Activated B cell treated with CpG ODN at 0.5 μM for 24 hours (primary cell): ENCODE measurements at regions not wholly inside any gene's neighbourhood (a gene's known extent, or its start where the extent isn't known, plus 50 kb on each side); places are given as distances from the start of the nearest gene placed in this dataset.

Experiments
- ATAC-seq: fragments of 200-7000 bp; cut with Tn5 transposase; one replicate; pipeline ENCODE4 v1.10.0; 2021; ENCODE audit warnings: low read depth, mild to moderate bottlenecking, moderate library complexity
- CTCF ChIA-PET: fragments of 350-600 bp; sonication (Branson Sonifier 250); formaldehyde crosslinking; loops from one replicate; lab custom pipeline; 2021; ENCODE audit warnings: antibody characterized with exemption; lab: Charles Lee
- POLR2A ChIA-PET: fragments of 350-600 bp; sonication (Branson Sonifier 250); formaldehyde crosslinking; loops from one replicate; lab custom pipeline; 2021; ENCODE audit warnings: antibody characterized with exemption; lab: Charles Lee
- DNase-seq: peaks from one replicate; pipeline ENCODE4 v3.0.0; 2022
- H3K27ac Mint-ChIP-seq: one replicate; pipeline ENCODE4 v1.8.0; 2020; ENCODE audit warnings: mixed read lengths
- H3K27me3 Mint-ChIP-seq: one replicate; pipeline ENCODE4 v1.8.0; 2021; ENCODE audit warnings: mixed read lengths
- H3K36me3 Mint-ChIP-seq: one replicate; pipeline ENCODE4 v1.8.0; 2021; ENCODE audit warnings: low read depth, mixed read lengths
- H3K4me1 Mint-ChIP-seq: one replicate; pipeline ENCODE4 v1.8.0; 2021; ENCODE audit warnings: mixed read lengths
- H3K4me3 Mint-ChIP-seq: one replicate; pipeline ENCODE4 v1.8.0; 2020; ENCODE audit warnings: mild to moderate bottlenecking, mixed read lengths
- H3K9me3 Mint-ChIP-seq: one replicate; pipeline ENCODE4 v1.8.0; 2020; ENCODE audit warnings: mixed read lengths
- intact Hi-C: fragments of 100-400 bp; cut with micrococcal nuclease; formaldehyde crosslinking; loops from one replicate; pipeline ENCODE4 v1.15.1; 2024
- TF ChIP-seq, protein P1 (sequence below): fragments of 200-600 bp; IDR thresholded peaks from one replicate; pipeline ENCODE4 v1.8.0; 2022; ENCODE audit warnings: antibody characterized with exemption, mild to moderate bottlenecking

DNA sequence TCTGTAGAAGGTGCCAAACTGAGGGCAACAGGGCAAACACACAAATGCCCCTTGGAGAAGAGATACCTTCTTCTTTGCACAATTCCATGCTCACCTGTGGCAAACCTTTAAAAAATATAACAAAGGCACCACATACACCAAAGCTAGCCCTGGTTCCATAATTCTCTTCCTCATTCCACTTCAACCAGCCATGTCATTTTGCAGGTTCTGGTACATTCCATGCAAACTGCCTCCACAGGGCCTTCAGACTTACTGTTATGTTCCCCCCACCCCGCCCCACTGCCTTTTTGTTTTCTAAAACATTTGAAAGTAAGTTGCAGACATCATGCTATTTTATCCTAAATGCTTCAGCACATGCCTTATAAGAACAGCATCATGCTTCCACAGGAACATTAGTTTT lies 269.0 kb downstream of the NSUN3 start:
- no peak for ATAC-seq
- POLR2A ChIA-PET: no interaction called here
- Mint-ChIP-seq H3K4me3 (no peak overlapping the region), H3K27me3 (no peaks in the 10 kb centered on the region), H3K9me3 (peaks cover 4% of the 10 kb centered on the region), H3K27ac (no peak overlapping the region), H3K36me3 (no peaks in the 10 kb centered on the region), H3K4me1 (no peaks in the 10 kb centered on the region)
- TF ChIP-seq, protein P1, sequence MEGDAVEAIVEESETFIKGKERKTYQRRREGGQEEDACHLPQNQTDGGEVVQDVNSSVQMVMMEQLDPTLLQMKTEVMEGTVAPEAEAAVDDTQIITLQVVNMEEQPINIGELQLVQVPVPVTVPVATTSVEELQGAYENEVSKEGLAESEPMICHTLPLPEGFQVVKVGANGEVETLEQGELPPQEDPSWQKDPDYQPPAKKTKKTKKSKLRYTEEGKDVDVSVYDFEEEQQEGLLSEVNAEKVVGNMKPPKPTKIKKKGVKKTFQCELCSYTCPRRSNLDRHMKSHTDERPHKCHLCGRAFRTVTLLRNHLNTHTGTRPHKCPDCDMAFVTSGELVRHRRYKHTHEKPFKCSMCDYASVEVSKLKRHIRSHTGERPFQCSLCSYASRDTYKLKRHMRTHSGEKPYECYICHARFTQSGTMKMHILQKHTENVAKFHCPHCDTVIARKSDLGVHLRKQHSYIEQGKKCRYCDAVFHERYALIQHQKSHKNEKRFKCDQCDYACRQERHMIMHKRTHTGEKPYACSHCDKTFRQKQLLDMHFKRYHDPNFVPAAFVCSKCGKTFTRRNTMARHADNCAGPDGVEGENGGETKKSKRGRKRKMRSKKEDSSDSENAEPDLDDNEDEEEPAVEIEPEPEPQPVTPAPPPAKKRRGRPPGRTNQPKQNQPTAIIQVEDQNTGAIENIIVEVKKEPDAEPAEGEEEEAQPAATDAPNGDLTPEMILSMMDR: no peak
- intact Hi-C loops: no loop called here
- CTCF ChIA-PET: no interaction called here
- DNase-seq: no peak

DNA sequence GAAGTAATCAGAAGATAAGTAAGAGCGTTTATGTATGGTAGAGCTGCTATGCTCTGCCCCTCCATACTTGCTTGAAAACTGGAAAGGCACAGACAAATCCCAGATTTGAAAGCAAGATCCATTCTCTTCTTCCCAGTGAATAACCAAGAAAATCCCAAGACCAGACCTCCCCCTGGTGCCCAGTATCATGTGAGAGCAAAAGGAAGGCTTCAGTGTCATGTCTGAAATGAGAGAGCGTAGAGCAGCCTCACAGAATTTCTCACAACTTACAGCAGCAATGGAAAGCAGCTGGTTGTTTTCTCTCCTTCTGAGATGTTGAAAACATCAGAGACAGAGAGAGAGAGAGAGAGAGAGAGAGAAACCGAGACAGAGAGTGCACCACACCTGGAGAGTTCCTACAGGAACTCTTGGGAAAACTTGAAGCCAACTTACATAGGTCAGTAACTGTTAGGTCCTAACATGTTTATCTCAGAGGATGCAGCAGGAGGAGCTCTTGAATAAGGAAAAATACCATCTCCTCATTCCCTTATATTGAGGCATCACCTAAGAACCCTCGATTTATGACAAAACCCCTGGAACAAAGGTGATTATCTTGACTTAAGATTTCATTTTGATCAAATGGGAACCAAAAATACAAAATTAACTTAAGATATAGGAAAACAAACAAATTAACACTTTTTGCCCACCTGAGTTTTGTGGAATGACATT lies 273.3 kb downstream of the NSUN3 start:
- no peaks in the 10 kb centered on the region for H3K27me3 Mint-ChIP-seq
- ChIA-PET CTCF (no interaction called here), POLR2A (no interaction called here)
- no peaks in the 10 kb centered on the region for H3K4me1 Mint-ChIP-seq
- intact Hi-C loops: no loop called here
- H3K27ac Mint-ChIP-seq: no peak overlapping the region
- H3K9me3 Mint-ChIP-seq: peaks cover 4% of the 10 kb centered on the region
- no peak for ATAC-seq
- TF ChIP-seq, protein P1: no peak
- H3K36me3 Mint-ChIP-seq: no peaks in the 10 kb centered on the region
- H3K4me3 Mint-ChIP-seq: no peak overlapping the region
- DNase-seq: no peak

DNA sequence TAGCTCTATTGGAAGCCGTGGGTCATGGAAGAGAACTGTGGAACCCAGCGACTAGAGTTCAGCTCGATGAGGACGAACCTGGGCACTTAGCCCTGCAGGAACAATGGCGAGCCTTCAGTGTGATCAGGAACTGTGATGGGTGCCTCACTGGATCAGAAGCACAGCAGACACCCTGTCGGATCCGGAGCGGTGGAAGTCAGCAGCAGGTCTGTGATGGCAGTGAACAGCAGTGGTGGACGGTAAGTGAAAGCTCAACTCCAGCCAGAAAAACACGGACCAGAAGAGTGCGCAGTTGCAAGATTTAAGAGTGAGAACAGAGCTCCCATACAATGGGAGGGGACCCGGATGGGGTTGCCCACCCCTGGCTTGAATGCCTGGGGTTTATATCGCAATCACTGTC lies 282.2 kb downstream of the NSUN3 start:
- H3K9me3 Mint-ChIP-seq: peaks cover 3% of the 10 kb centered on the region
- no peak for ATAC-seq
- H3K4me1 Mint-ChIP-seq: no peaks in the 10 kb centered on the region
- no peak for DNase-seq
- POLR2A ChIA-PET: no interaction called here
- intact Hi-C loops: no loop called here
- no peaks in the 10 kb centered on the region for H3K27me3 Mint-ChIP-seq
- CTCF ChIA-PET: no interaction called here
- TF ChIP-seq, protein P1: no peak
- no peaks in the 10 kb centered on the region for H3K36me3 Mint-ChIP-seq
- no peak overlapping the region for H3K27ac Mint-ChIP-seq
- no peak overlapping the region for H3K4me3 Mint-ChIP-seq

DNA sequence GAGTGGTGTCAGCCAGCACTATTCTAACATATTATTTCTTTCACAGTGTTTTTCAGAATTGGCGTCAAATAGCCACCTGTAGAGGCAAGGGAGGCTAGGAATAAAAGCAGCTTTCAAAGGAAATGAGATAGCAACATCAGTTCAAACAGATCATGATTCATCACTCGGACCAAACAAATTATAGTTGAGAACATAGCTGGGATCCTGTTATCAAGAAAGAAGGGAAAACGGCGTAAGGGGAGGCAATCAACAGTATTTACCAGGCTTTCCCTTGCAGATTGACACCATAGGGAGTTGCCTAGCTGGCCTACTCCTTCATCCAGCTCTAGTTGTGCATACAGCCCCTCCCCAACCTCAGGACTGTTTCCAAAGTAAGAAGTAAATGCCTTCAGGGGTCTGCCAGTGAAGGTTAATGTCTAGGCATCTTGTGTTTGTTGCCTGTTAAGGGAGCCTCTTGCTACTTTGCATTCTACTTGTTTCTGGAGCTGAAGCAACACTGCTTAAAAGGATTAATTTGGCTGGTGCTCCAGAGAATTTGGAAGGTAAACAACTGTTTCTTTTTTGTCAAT lies 286.5 kb downstream of the NSUN3 start:
- ChIA-PET POLR2A (no interaction called here), CTCF (no interaction called here)
- intact Hi-C loops: no loop called here
- DNase-seq: no peak
- Mint-ChIP-seq H3K4me1 (no peaks in the 10 kb centered on the region), H3K4me3 (no peak overlapping the region), H3K27me3 (no peaks in the 10 kb centered on the region), H3K27ac (no peak overlapping the region), H3K9me3 (no peaks in the 10 kb centered on the region), H3K36me3 (no peaks in the 10 kb centered on the region)
- TF ChIP-seq, protein P1: no peak
- no peak for ATAC-seq

DNA sequence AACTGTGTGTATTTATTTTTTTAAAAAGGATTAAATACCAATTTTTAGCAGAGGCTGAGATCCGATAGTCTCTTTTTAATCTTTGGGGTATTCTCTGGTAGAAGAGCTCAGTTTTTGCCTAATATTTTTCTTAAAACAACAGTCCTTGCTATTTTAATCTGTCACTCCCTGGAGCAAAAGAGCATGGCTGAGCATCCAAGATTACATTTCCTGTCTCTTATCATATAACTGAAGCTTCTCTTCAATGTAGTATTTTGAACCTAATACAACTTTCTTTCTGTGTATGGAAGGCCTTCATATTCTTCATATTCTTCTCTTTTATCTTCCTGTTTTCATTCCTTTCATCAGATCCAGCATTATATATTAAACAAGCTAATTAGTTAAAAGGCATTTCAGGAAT lies 293.7 kb downstream of the NSUN3 start:
- intact Hi-C loops: no loop called here
- no peaks in the 10 kb centered on the region for H3K4me1 Mint-ChIP-seq
- no peak for ATAC-seq
- no peak overlapping the region for H3K4me3 Mint-ChIP-seq
- ChIA-PET POLR2A (no interaction called here), CTCF (no interaction called here)
- H3K9me3 Mint-ChIP-seq: no peaks in the 10 kb centered on the region
- TF ChIP-seq, protein P1: no peak
- no peaks in the 10 kb centered on the region for H3K36me3 Mint-ChIP-seq
- no peaks in the 10 kb centered on the region for H3K27me3 Mint-ChIP-seq
- H3K27ac Mint-ChIP-seq: no peak overlapping the region
- DNase-seq: no peak
